Activated CD4-positive, CD25-positive, alpha-beta regulatory T cell treated with anti-CD3 and anti-CD28 coated beads, Interleukin-2, amount 50 U/mL, for 72 hours (primary cell): ENCODE measurements at regions not wholly inside any gene's neighbourhood (a gene's known extent, or its start where the extent isn't known, plus 50 kb on each side); places are given as distances from the start of the nearest gene placed in this dataset.

ENCODE experiments used
- DNase-seq: peaks from one replicate; pipeline ENCODE4 v3.0.0; 2021

- no peak for DNase-seq
Measured at GRCh38 chr6:167643223-167643622, 183.5 kb upstream of the AFDN start.

- DNase-seq, result no peak
Measured at GRCh38 chr6:167643716-167644115, 183.0 kb upstream of the AFDN start.

GRCh38 chr6:167644412-167645132, 182.1 kb upstream of the AFDN start:
- DNase-seq, result no peak

GRCh38 chr6:167645368-167645767, 181.3 kb upstream of the AFDN start:
- DNase-seq, result no peak

- DNase-seq, result no peak
Measured at GRCh38 chr6:167647306-167647705, 179.4 kb upstream of the AFDN start.

GRCh38 chr6:167647737-167648470, 178.8 kb upstream of the AFDN start:
- DNase-seq, result no peak

- DNase-seq, result no peak
Measured at GRCh38 chr6:167648501-167649278, 178.0 kb upstream of the AFDN start.

GRCh38 chr6:167649476-167649875, 177.2 kb upstream of the AFDN start:
- DNase-seq, result no peak

GRCh38 chr6:167650730-167651317, 175.9 kb upstream of the AFDN start:
- DNase-seq, result no peak

GRCh38 chr6:167651318-167652041, 175.2 kb upstream of the AFDN start:
- DNase-seq, result no peak

- no peak for DNase-seq
Measured at GRCh38 chr6:167652042-167652700, 174.5 kb upstream of the AFDN start.

- DNase-seq, result no peak
Measured at GRCh38 chr6:167652701-167653095, 174.0 kb upstream of the AFDN start.

- DNase-seq, result no peak
Measured at GRCh38 chr6:167653561-167653960, 173.2 kb upstream of the AFDN start.

- no peak for DNase-seq
Measured at GRCh38 chr6:167654389-167654788, 172.3 kb upstream of the AFDN start.

- no peak for DNase-seq
Measured at GRCh38 chr6:167655174-167655821, 171.4 kb upstream of the AFDN start.

GRCh38 chr6:167658106-167658505, 168.6 kb upstream of the AFDN start:
- DNase-seq, result no peak

- no peak for DNase-seq
Measured at GRCh38 chr6:167659046-167659445, 167.7 kb upstream of the AFDN start.

GRCh38 chr6:167660424-167660823, 166.3 kb upstream of the AFDN start:
- no peak for DNase-seq

GRCh38 chr6:167660944-167661551, 165.7 kb upstream of the AFDN start:
- no peak for DNase-seq

- no peak for DNase-seq
Measured at GRCh38 chr6:167661552-167662044, 165.1 kb upstream of the AFDN start.
